Esophagus (tissue), 2 donors: ENCODE measurements at regions not wholly inside any gene's neighbourhood (a gene's known extent, or its start where the extent isn't known, plus 50 kb on each side); places are given as distances from the start of the nearest gene placed in this dataset.
"Not testable (repeated sequence)": the region's sequence is repeated elsewhere in the genome, so short reads cannot be mapped to it uniquely, and the experiment has no call there.

Experiments used
- H3K27ac ChIP-seq, 2 donors: one replicate each; pipeline ENCODE4 v1.5.1; 2013; ENCODE audit warnings: low read depth in 2 of 2, mild to moderate bottlenecking in 2 of 2, inconsistent platforms in 1 of 2, low read length in 1 of 2, moderate library complexity in 1 of 2
- H3K27me3 ChIP-seq, 2 donors: one replicate each; pipeline ENCODE4 v1.6.1; 2013; ENCODE audit warnings: low read length in 2 of 2, control low read depth in 1 of 2, mild to moderate bottlenecking in 1 of 2; ENCODE audit not compliant: insufficient read depth in 2 of 2, control insufficient read depth in 1 of 2
- H3K36me3 ChIP-seq, 2 donors: one replicate each; pipeline ENCODE4 v1.6.1; 2013; ENCODE audit warnings: low read length in 1 of 2; ENCODE audit not compliant: control insufficient read depth in 2 of 2, insufficient read depth in 2 of 2
- H3K4me1 ChIP-seq, 2 donors: one replicate each; pipeline ENCODE4 v1.6.1; 2013; ENCODE audit warnings: low read length in 1 of 2; ENCODE audit not compliant: control insufficient read depth in 2 of 2, insufficient read depth in 2 of 2
- H3K4me3 ChIP-seq, 2 donors: one replicate each; pipeline ENCODE4 v1.5.1; 2013; ENCODE audit warnings: low read length in 2 of 2, mild to moderate bottlenecking in 2 of 2, low read depth in 1 of 2, moderate library complexity in 1 of 2
- H3K9me3 ChIP-seq, 2 donors: one replicate each; pipeline ENCODE4 v1.6.1; 2013; ENCODE audit warnings: mild to moderate bottlenecking in 2 of 2, low read depth in 1 of 2, low read length in 1 of 2, moderate library complexity in 1 of 2; ENCODE audit not compliant: control insufficient read depth in 2 of 2, insufficient read depth in 1 of 2
- WGBS, 2 donors: extraction: QIAGEN DNeasy Blood & Tissue Kit; methylation state at CpG; one replicate each; pipeline ENCODE4 v1.1.7; 2013; 5-methylcytosine and 5-hydroxymethylcytosine counted together
- donor health status: healthy with polysubstance abuse.
- donor health status: Bipolar disorder and iron deficiency.

DNA sequence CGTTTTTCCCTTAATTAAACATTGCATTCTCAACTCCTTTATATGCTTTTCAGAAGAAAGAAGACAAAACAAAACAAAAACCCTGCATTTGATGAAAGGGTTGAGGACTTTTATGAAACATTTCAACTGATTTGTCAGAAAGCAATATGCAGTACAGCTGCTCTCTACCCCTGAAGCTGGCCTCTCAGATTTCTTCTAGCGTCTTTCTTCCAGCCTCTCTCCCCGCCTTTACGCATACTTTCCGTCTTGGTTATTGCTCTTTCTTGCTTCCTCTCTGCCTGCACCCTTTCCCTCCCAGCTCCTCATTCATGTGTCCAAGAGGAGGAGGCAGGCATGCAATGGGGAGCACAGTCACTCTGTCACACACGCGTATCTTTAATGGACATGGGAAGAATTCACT lies 91.0 kb upstream of the COL1A2 start:
- peaks cover 2% of the 10 kb centered on the region in 2 donors for H3K4me1 ChIP-seq
- H3K27ac ChIP-seq, result peak overlapping the region in 1 of 2 donors; percentile 48
- no peak overlapping the region for H3K4me3 ChIP-seq
- no peaks in the 10 kb centered on the region for H3K36me3 ChIP-seq
- WGBS, 2 donors, result 30 to 31% methylated on average over 7 of the region's 7 CpGs
- H3K9me3 ChIP-seq, result no peaks in the 10 kb centered on the region
- no peaks in the 10 kb centered on the region for H3K27me3 ChIP-seq

DNA sequence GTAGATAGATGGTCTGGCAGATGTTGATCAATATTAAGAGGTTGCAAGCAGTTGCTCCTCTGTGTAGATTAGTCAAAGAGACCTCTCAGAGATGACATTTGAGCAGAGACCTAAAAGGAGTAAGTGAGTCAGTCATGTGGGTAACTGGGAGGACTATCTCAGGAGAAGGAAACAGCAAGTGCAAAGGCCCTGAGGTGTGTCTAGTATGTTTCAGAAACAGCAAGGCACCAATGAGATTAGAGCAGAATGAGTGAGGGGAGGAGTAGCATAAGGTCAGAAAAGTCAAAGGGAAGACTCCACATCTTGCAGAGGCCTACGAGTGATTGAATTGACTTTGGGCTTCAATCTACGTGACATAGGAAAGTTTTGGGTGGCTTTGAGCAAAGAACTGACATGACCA lies 89.8 kb upstream of the COL1A2 start:
- Histone ChIP-seq H3K27me3 (no peaks in the 10 kb centered on the region), H3K36me3 (no peaks in the 10 kb centered on the region), H3K27ac (no peak overlapping the region), H3K4me3 (no peak overlapping the region), H3K9me3 (no peaks in the 10 kb centered on the region), H3K4me1 (peaks cover 2% of the 10 kb centered on the region in 2 donors)
- 85 to 95% methylated on average over 2 of the region's 2 CpGs for WGBS, 2 donors

DNA sequence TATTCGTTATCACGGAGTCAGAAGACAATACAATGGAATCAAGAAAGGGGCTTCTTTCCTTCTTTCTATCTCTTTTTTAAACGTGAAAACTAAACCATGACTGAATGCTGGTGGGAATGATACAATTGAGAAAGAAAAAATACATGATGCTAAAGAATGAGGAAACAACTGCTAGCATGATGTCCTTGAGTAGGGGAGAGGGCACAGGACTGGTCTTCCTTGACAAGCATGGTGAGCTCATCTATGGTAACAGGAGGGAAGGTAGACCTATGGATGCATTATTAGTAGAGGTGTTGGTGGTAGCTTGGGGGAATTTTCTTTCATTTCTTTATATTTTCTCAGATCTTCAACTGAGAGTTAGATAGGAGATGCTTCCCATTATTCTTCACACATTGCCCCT lies 88.9 kb upstream of the COL1A2 start:
- H3K4me1 ChIP-seq, result peaks cover 0 to 2% of the 10 kb centered on the region in 2 donors
- H3K4me3 ChIP-seq, result no peak overlapping the region
- H3K9me3 ChIP-seq, result no peaks in the 10 kb centered on the region
- H3K27ac ChIP-seq, result no peak overlapping the region
- no peaks in the 10 kb centered on the region for H3K36me3 ChIP-seq
- WGBS, 2 donors, result 76 to 77% methylated on average over 3 of the region's 3 CpGs
- H3K27me3 ChIP-seq, result no peaks in the 10 kb centered on the region

DNA sequence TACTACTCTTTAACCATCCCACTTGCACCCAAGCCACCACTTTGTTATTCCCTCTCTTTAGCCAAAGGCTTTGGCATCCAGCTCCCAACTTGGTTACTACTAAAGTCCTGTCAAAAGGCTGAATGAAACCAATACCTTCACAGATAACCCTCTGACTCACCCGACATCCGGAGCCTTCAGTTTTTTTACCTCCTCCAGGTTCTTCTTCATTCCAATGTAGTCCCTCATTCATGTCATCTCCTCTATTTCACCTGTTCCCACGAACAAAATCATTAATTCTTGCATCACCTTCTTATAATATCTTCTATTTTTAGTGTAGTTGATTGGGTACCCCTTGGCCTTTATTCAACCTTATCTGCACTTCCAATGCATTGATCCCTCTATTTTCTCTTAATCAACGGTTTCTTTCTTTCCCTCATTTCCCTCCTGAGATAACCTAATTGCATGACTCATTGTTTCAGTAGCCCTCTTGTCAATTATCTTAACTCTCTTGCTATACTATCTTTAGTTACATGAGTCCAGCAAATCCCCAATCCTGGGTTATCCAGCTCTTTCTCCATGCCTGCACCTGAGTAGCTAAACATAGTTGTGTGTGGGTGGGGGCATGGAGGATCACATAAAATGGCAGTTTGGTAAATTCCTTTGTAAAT lies 87.2 kb upstream of the COL1A2 start:
- Histone ChIP-seq H3K27ac (no peak overlapping the region), H3K9me3 (no peaks in the 10 kb centered on the region), H3K4me3 (no peak overlapping the region), H3K4me1 (no peaks in the 10 kb centered on the region), H3K36me3 (no peaks in the 10 kb centered on the region), H3K27me3 (no peaks in the 10 kb centered on the region)
- WGBS, 2 donors, result 64 to 69% methylated on average over 4 of the region's 4 CpGs

DNA sequence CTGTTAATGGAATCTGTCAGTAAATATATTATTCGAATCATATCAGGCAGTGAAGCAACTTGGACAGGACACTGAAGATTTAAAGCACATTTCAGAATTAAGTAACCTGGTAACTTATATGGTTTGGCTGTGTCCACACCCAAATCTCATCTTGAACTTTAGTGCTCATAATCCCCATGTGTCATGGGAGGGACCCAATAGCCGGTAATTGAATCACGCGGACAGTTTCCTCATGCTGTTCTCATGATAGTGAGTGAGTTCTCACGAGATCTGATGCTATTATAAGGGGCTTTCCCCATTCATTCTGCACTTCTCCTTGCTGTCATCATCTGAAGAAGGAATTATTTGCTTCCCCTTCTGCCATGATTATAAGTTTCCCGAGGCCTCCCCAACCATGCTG lies 83.2 kb upstream of the COL1A2 start:
- H3K4me3 ChIP-seq, result no peak overlapping the region
- H3K4me1 ChIP-seq, result no peaks in the 10 kb centered on the region
- no peaks in the 10 kb centered on the region for H3K36me3 ChIP-seq
- no peaks in the 10 kb centered on the region for H3K27me3 ChIP-seq
- H3K27ac ChIP-seq, result no peak overlapping the region
- WGBS, 2 donors, result 87% methylated on average over 6 of the region's 6 CpGs
- H3K9me3 ChIP-seq, result no peaks in the 10 kb centered on the region

DNA sequence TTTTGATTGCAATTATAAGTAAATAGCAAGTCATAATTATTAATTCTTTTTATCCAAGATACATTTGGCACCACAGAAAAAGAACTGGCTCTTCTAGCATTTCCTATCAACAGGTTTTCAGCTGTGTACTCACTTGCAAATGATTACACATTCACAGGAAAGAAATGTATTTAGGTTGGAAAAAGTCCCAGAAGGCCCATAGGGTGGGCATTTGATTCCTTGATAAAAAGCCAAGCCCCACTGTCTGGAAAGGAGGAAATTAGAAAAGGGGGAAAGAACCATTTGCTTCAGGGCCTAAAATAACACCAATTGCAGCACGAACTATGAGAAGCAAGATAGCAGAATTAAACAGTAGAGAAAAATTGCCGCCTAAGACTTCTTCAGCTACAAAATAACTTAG lies 80.8 kb upstream of the COL1A2 start:
- Histone ChIP-seq H3K4me3 (no peak overlapping the region), H3K4me1 (no peaks in the 10 kb centered on the region), H3K27ac (no peak overlapping the region), H3K27me3 (no peaks in the 10 kb centered on the region), H3K36me3 (no peaks in the 10 kb centered on the region), H3K9me3 (no peaks in the 10 kb centered on the region)
- 60% methylated on average over 2 of the region's 2 CpGs for WGBS, 2 donors

DNA sequence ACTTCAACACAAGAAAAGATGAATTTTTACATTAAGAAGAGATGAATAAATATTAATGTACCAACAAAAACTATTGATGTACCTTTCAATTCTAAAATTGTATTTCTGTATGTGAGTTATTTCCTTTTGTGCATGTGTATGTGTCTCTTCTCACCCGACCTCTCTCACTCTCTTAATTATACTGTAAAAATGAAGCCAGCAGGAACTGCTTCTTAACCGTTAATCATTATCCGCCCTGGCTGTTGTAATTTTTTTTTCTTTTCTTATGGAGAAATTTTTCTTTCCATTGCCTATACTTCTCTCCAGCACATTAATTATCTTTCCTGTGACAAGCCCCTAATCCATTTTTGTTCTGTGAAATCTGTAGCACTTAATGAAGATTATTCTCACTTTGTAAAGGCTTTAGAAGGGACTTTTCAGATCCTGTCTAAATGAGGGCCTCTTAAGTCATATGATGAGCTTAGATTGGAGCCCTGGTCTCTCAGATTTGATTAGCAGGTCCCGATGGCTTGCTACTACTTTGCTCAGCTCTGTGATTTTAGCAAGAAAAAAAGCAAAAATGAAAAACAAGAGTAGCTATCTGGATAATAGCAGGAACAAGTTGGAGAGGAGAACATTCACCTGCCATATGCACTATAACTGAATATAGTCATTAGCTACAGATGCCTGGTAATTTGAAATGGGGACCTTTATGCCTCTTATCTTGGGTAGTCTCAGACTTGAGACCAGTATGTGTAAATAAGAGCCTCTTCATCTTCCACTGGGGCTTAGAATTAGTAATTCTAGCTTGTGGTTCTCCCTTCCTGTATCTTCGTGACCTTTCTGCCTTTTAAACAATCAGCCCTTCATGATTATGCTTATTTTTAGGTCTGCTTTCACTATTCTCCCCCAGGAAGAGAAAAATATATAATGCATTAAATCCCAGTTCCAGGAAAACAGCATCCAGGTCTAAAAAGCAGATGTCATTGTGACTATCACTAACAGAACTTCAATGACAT lies 80.0 kb upstream of the COL1A2 start:
- no peaks in the 10 kb centered on the region for H3K36me3 ChIP-seq
- H3K9me3 ChIP-seq, result no peaks in the 10 kb centered on the region
- 45% methylated on average over 5 of the region's 5 CpGs for WGBS, 2 donors
- H3K27me3 ChIP-seq, result no peaks in the 10 kb centered on the region
- H3K27ac ChIP-seq, result no peak overlapping the region
- H3K4me3 ChIP-seq, result no peak overlapping the region
- H3K4me1 ChIP-seq, result no peaks in the 10 kb centered on the region

DNA sequence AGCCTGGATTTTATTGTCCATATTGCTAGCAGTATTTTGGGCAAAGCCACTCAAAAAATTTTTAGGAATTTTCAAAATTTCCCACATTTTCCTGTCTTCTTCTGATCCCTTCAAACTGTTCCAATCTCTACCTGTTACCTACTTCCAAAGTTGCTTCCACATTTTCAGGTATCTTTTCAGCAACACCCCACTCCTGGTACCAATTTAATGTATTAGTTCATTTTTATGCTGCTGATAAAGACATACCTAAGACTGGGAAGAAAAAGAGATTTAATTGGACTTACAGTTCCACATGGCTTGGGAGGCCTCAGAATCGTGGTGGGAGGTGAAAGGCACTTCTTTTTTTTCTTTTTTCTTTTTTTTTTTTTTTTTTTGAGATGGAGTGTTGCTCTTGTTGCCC lies 73.6 kb upstream of the COL1A2 start:
- WGBS, 2 donors, result 75 to 88% methylated on average over 1 of the region's 1 CpG

DNA sequence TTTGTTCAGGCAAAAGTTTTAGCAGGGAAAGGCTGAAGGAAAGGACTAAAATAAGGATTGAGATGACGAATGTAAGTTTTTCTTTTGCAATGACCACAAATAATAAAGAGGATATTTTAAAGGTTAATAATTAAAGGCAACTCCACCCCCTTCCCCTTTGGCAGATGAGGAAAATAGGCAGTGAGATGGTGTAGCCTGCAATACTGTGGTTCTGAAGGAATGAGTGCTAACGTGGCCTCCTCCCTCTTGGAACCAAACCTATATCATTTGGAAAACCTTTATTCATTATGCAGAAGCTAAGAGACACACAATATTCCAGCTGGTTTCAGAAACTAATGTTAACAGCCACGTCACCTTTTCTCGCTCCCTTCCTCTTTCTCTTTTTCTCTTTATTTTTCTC lies 70.9 kb upstream of the COL1A2 start:
- Histone ChIP-seq H3K36me3 (no peaks in the 10 kb centered on the region), H3K4me1 (no peaks in the 10 kb centered on the region), H3K4me3 (no peak overlapping the region), H3K9me3 (peaks cover 0 to 3% of the 10 kb centered on the region in 2 donors), H3K27me3 (no peaks in the 10 kb centered on the region), H3K27ac (no peak overlapping the region)
- WGBS, 2 donors, result 55 to 62% methylated on average over 4 of the region's 4 CpGs

More for the DNA sequence above, 73.6 kb upstream of the COL1A2 start:
- not testable (repeated sequence) for H3K27me3 ChIP-seq, H3K4me3 ChIP-seq, H3K27ac ChIP-seq, H3K9me3 ChIP-seq, H3K4me1 ChIP-seq, H3K36me3 ChIP-seq
